NCI-H1694 treated with DMSO at 0.1 percent for 48 hours (cell line): ENCODE measurements at regions not wholly inside any gene's neighbourhood (a gene's known extent, or its start where the extent isn't known, plus 50 kb on each side); places are given as distances from the start of the nearest gene placed in this dataset.
"Not testable (repeated sequence)": the region's sequence is repeated elsewhere in the genome, so short reads cannot be mapped to it uniquely, and the experiment has no call there.

ENCODE experiments used
- DNase-seq: peaks from one replicate; lab custom pipeline; 2025; lab: John Stamatoyannopoulos, UW

DNA sequence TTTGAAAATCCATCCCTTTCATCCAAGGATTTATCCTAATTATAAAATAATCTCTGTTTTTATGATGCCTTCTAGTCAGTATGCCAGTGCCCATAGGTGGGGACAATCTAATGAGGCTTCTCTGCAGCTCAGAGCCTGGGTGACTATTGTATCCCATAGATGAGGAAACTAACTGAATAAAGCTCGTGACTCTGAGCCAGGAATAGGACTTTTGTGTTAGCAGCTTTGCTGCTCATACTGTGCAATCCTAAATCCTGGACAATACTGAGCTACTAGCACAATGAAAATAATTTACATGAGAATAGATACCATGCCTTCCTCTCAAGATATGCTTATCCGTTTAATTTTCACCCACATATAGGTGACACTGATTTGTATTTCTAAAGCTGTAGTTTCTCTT is 443.0 kb downstream of the PLK2 start:
- no peak for DNase-seq

DNA sequence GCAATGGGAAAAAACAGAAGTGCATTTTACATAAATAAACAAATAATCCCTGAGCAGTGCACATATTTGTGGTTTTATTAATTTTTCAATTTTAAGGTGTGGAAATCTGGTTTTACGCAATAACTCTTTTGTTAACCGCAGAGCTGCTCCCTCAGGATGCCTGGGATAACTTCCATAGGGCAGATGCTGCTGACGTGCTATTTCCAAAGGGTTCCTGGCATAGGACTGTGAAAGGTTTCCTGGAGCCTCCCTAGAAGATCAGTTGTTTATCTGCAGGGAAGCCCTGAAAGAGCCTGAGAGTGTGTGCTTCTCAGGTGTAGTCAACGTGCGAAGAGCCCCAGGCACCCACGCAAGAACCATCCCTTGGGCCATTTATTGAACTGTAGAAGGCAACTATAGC is 443.5 kb downstream of the PLK2 start:
- DNase-seq: no peak

DNA sequence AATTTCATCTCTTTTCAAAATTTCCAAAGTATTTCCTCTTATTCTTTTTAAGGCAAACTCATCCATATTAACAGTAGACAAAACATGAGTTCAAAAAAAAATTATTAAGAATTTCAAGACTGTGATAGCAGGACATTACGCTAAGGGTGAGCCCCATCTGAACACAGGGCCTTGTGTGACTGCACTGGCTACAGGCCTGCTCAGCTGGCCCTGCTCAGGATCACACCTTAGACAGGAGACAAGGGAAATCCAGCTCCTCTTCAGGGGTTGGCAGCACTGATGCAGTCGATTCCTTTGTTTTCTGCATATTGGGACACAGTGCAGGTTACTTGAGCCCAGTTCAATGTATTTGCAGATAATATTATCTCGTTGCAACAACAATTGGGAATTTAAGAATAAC is 444.7 kb downstream of the PLK2 start:
- DNase-seq: no peak

DNA sequence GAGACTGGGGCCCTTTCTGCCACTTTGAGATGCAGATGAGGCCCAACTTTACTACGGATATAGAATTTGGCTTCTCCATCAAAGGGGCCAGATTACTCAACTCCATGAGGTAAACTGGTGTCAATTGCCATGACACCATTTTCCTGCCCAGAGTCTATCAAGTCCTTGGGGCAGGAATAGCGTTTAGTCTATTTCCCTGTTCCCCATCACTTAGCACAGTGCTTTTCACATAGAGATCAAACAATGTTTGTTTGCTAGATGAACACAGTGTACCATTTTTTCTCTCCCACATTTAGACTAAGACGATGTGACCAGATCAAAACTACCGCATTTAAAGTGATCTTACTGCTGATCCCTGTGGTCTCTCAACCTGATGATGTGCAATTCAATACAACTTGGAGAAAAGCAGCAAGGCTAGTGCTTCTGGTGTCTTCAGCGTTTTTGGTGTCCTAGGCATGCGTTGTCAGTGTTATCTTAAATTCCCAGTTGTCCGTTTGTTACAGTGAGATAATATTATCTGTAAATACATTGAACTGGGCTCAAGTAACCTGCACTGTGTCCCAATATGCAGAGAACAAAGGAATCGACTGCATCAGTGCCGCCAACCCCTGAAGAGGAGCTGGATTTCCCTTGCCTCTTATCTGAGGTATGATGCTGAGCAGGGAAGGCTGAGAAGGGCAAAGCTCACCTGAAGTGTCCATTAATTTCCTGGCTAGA is 446.2 kb downstream of the PLK2 start:
- DNase-seq: no peak

DNA sequence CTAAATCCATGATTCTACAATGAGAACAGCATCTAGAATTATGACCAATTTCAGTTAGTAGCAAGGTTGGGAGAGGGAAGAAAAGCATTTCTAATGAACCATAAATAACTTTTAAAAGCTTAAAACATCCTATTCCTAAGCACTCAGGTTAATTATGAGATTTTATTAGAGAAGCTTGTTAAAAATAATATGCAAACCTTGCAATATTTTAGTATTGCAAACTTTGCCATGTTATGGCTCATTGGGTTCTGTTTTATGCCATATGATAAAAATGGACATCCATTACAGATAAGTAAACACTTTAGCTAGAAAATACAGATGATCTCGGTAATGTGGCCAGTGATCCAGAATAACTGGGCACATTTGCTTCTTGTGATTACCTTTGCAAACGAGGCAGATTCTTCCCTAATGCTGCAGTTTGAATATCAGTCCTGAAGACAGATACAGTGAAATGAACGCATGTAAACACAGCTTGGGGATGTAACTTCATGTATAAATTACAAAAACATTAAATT is 447.0 kb downstream of the PLK2 start:
- DNase-seq: no peak

DNA sequence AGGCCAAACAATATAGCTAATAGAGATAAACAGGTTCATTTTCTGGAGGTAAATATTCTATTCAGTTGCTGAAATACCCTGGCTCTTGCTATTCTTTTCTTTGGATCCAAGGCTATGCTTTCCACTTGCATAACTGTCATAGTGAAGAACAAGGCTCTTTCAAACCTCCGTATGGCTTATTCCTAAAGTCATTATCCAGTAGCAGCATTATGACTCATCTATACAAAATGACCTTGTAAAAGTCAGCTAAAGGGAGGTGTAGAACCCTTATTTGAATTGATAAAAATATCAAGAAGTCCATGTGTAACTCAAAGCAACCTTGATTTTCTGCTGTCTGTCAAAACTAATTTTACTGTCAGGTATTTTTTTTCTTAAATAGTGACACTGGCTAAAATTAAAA is 447.8 kb downstream of the PLK2 start:
- no peak for DNase-seq

DNA sequence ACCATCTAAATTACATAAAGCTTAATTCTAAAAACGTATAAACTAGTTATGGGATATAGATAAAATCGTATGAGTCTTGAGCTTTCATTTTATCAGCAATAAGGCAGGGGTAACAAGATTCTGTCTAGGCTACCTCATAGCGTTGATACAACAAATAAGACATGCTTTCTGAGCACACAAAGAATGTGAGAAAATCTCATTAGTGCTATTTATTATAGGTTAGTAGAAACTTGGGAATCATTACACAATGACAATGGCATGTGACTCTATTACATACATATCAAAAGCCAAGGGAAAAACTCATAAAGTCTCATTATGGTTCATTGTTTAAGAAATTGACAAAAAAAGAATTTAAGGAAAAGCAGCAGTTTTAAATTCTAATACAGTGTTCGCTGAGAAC is 448.6 kb downstream of the PLK2 start:
- no peak for DNase-seq

DNA sequence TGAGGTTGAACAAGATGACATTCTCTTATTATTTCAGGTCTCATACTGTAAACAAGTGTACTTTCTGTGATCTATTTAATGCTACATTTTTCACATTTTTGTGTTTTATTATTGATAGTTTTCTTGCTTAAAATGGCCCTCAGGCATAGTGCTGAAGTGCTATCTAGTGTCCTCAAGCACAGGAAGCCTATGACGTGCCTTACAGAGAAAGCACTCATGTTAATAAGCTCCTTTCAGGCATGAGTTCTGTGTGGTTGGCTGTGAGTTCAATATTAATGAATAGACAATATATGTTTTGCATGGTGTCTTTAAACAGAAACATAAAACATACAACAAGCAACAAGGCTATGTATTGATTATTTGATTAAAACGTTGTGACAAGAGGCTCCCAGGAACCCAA is 450.1 kb downstream of the PLK2 start:
- no peak for DNase-seq

DNA sequence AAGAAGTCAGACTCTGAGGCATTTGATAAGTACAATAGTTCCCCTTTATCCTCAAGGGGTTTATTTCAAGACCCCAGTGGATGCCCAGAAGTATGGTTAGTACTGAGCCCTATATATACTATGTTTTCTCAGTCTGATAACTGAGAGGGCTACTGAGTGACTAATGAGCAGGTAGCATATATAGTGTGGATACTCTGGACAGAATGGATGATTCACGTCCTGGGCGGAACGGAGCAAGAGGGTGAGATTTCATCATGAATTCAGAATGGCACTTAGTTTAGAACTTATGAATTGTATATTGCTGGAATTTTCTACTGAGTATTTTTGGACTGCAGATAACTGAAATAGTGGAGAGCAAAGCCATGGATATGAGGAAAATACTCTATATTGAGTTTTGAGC is 457.6 kb downstream of the PLK2 start:
- no peak for DNase-seq

DNA sequence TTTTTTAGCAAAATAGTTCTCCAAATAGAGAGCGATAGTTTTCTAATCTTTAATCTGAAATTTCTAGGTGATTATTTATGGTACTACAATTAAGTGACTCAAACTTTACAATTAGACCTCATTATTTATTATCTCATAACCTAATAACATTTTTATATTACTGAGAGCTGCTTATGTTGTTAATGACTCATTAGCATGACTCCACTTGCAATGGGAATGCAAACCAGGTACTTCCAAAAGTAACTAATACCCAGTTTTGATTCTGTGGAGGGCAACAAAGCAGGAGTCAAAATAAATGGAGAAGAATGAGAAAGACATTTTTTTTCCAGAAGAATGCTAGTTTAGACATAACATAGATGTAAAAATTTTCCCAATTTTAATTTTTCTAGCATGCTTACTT is 466.0 kb downstream of the PLK2 start:
- no peak for DNase-seq

DNA sequence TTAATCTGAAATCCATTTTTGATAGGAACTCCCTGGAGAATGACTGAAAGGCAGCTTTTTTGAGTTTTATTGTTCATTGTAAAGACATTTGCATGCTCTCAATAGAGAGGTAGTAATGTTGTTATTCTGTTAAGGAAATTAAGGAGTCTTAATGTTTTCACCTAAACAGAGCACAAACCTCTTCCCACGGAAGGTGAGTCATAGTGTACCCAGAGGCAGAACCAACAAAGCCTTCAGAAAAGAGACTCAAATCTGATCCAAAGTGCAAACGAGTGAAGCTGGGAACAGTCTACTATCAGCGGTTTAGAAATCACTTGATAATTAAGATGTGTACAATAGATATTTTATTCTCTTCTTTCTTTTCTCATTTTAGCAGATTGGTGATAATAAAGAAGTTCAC is 470.5 kb downstream of the PLK2 start:
- no peak for DNase-seq

DNA sequence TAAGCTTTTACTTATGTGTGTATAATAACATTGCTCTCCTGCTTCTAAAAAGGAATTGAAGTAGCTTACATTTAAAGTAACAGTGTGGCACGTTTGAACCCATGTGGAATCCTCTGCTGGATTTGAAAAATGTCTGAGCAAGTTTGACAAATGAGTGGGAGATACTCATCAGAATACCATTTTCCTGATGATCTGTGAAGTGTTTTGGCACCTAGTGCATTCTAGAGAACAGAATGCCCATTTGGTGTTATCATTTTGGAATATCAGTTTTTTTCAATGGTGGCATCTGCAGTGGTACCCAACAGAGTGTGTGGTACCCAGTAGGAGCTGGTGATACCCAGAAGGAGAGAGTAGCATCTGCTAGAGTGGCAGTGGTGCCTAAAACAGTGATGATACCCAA is 471.1 kb downstream of the PLK2 start:
- no peak for DNase-seq

DNA sequence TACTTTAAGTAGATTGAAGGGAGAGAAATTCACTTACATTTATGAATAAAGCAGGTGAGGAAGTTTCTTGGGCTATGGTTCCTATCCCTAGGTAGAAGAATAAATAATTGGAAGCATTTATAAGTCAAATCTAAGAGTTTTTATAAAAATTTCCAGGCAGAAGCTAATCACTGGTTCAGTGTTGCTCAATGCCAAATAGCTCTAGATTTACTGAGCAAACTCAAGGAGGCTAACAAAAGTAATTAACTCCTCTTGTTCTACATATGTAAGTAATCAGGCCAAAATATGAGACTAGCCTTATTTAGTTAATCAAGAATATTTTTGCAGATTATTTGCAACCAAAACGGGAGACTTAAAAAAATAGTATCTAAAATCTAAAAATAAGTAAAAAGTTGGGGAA is 472.3 kb downstream of the PLK2 start:
- DNase-seq: no peak

DNA sequence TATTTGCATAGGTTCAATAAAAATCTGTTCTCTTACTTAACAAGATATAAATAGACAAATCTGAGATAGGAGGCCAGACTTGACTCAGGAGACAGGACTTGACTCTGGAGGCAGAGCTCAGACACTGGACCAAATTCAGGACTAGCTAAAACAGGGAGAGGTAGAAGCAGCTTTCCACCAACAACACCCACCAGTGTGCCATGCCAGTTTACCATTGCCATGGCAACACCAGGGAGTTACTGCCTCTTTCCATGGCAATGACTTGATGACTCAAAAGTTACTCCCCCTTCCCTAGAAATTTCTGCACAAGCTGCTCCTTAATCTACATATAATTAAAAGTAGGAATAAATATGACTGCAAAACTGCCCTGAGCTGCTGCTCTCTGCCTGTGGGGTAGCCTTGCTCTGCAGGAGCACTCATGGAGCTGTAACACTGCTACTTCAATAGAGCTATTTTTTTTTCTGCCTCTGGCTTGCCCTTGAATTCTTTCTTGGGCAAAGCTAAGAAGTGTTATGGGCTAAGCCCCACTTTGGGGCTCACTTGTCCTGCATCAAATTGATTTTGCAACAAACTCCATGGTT is 473.0 kb downstream of the PLK2 start:
- no peak for DNase-seq

DNA sequence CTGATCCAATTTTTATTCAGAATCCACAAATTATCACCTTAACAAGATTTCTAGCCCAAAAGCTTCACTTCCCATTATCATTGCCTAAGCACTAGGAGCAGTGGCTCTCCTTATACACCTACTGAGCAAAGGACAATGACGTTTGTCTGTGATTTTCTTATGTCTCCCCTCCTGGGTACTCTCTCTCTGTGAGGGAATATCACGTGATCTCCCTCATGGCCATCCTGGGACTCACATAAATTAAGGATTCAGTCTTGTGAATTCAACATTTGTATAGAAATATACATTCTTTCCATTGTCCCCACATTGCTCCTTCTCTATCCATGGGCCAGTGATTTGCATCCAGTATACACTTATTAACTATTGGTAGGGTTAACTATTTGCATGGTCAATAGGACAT is 476.5 kb downstream of the PLK2 start:
- no peak for DNase-seq

DNA sequence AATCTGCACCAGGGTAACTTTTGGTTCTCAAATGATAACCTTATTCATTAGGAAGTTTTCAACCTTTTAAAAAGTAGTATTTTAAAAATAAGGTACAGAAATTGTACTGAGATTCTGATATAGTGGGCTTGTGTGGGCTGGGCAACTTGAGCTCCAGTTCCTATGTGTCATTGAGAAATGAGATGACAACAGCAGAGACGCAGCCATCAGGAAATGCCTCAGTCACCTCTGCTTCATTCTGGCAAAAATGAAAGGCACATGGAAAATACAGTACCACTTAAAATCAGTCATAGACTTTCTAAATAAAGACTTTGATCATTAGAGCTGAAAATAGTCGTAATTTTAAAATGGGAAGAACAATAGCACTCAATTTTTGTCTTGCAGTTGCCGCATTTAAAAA is 480.2 kb downstream of the PLK2 start:
- no peak for DNase-seq

DNA sequence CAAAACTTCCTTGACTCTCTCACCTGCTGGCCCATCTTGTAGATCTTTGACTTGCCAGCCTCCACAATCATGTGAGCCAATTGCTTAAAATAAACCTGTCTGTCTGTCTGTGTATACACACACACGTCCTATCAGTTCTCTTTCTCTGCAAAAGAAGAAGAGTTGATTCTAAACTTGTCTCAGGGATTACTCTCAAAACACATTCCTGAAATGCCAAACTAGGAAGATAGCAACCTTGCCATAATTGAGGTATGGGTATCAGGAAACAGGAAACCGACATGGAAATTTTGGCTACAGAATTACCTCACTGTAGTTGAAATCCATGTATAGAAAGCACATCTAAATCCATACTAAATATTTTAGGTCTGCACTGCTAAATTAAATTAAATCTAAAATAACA is 483.4 kb downstream of the PLK2 start:
- no peak for DNase-seq

DNA sequence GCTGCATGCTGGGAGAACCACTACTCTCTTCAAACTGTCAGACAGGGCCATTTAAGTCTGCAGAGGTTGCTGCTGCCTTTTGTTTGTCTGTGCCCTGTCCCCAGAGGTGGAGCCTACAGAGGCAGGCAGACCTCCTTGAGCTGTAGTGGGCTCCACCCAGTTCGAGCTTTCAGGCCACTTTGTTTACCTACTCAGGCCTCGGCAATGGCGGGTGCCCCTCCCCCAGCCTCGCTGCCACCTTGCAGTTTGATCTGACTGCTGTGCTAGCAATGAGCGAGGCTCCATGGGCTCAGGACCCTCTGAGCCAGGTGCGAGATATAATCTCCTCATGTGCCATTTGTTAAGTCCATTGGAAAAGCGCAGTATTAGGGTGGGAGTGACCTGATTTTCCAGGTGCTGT is 487.8 kb downstream of the PLK2 start:
- not testable (repeated sequence) for DNase-seq

DNA sequence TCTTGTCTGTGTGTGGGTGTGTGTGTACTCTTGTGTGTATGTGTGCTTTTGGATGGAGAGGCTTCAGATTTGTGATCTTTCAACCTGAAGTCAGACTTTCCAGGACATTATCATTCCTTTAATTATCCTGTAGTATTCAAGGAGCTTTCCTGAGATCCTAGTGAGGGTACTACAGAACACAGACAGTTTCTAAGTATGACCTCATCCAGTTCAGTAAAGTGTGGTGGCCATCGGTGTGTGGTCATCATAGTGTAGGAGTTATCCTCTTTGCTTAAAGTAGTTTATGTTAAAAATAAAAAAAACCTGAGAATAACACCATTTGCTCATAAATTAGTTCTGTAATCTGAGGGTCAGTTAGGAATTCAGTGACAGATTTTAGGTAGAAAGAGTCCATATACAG is 478.0 kb upstream of the ACTBL2 start:
- DNase-seq: no peak

DNA sequence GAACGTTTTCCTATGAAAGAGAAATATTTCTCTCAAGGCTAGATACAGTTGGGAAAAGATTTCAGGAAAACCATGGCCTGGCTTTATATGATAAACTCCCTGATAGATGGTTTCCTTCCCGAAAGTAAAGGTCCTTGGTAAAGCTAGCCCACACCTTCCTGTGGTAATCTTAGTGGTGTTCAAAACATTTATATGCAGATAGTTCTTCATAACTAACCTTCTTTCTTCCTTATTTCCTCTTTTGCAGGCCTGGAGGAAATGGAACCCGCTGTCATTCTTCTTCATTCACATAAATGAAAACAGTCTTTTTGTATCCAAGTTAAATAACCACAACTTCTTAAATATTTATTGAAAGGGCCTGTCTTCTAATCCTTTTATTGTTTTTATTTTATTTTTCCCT is 474.0 kb upstream of the ACTBL2 start:
- DNase-seq: no peak

DNA sequence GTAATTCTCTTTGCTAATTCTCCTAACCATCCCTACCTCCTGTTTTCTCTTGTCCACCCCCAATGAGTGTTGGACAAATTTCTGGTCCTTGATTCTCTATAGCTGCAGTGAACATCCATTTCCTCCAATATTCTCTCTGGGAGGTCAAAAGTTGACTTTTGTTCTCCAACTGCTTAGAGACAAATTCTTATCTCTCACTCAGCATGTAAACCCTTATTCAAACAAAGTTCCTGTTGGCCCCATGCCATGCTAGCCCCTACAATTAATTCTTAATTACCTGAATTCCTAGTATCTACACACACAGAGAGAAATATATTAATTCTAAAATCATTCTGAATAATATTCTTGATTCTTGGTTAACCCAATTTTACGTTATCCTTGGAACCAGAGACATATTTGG is 472.9 kb upstream of the ACTBL2 start:
- DNase-seq: no peak

DNA sequence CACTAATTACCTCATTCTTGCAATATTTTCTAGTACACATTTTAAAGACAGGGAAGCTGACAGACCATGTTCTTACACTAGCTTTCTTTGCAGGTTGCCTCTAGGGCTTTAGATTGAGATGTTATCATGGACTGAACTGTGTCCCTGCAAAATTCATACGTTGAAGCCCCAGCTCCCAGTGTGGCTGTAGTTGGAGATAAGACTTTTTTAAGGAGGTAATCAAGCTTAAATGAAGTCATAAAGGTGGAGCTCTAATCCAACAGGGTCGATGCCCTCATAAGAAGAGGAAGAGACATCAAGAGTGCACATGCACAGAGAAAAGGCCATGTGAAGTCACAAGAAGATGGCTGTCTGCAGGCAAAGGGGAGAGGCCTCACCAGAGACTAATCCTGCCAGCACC is 471.2 kb upstream of the ACTBL2 start:
- no peak for DNase-seq

DNA sequence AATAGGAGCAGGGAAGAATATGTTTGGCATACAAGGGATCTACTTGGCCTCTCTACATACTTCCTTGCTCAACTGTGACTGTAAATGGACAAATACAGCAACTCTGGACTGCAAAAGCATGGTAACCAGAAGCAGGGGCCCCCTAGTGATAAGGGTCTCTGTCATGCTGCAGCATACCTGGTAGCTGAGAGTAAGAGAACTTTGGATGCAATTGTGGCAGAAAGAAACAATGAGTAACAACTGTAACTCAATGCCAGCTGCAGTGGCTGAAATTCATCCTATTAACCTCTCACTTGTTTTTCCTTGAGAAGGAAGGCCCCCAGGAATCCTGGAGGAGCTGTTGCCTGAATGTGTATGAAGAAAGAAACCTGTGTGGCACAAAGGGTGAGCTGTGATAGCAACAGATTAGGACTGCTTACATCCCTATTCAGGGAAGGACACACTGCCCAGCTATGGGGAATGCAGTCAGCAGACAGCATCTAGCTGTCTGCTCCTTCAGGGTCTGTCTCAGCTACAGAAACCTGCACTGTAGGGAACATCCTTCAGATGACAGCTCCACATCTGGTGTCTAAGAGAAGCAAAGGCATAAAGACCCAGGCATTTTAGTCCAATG is 468.1 kb upstream of the ACTBL2 start:
- no peak for DNase-seq

DNA sequence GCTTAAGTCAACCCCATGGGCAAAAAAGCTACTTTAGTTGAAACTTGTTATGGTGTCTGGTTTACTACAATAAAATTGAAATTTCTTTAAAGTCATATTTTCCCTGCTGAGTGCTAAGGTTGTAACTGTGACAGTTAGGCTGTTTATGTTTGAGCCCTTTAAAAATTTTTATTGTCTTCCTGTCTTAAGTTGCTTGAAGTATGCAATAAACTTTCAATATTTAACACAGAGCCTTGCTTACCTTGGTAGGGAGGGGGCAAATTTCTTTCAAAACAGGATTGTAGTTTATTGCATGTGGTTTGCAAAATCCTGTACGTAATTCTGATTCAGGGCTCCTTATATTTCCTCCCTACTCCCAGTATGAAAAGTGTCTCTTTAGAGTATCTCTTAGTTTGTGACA is 465.5 kb upstream of the ACTBL2 start:
- no peak for DNase-seq
